Lower leg skin (tissue), 3 donors: ENCODE measurements at regions not wholly inside any gene's neighbourhood (a gene's known extent, or its start where the extent isn't known, plus 50 kb on each side); places are given as distances from the start of the nearest gene placed in this dataset.

Experiments used
- POLR2A ChIP-seq, 2 donors: fragments of 450-650 bp; IDR thresholded peaks; one replicate each; pipeline ENCODE4 v1.6.1; 2016 to 2017; ENCODE audit warnings: antibody characterized with exemption in 2 of 2, mild to moderate bottlenecking in 1 of 2, moderate library complexity in 1 of 2
- TF ChIP-seq, protein P1 (sequence below), 3 donors: fragments of 450-650 bp; IDR thresholded peaks; one replicate each; pipeline ENCODE4 v1.5.1; 2016; ENCODE audit warnings: antibody characterized with exemption in 3 of 3, mild to moderate bottlenecking in 3 of 3, moderate library complexity in 2 of 3

DNA sequence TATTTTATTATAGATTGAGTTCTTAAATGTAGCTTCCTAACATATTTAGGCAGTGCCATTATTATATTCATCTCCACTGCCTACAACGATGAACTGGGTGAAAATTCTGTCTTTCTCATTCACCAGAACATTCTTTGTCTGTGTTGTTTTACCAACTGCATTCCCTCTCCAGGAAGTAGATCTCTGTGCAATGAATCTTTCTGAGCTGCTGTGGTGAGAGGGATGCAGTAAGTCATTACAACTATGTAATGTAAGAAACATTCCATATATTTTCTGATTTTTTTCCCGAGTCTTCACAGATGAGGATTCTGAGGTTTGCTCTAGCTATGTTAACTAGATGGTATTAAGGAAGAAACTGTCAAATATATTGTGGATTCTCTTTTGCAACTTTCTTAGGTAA, 811.9 kb upstream of the PCDH7 start:
- TF ChIP-seq, protein P1, sequence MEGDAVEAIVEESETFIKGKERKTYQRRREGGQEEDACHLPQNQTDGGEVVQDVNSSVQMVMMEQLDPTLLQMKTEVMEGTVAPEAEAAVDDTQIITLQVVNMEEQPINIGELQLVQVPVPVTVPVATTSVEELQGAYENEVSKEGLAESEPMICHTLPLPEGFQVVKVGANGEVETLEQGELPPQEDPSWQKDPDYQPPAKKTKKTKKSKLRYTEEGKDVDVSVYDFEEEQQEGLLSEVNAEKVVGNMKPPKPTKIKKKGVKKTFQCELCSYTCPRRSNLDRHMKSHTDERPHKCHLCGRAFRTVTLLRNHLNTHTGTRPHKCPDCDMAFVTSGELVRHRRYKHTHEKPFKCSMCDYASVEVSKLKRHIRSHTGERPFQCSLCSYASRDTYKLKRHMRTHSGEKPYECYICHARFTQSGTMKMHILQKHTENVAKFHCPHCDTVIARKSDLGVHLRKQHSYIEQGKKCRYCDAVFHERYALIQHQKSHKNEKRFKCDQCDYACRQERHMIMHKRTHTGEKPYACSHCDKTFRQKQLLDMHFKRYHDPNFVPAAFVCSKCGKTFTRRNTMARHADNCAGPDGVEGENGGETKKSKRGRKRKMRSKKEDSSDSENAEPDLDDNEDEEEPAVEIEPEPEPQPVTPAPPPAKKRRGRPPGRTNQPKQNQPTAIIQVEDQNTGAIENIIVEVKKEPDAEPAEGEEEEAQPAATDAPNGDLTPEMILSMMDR (IDR thresholded peaks at IDR 0.05) = no peak
- TF ChIP-seq POLR2A (IDR thresholded peaks at IDR 0.05) = no peak
